ENCODE measurements at regions not wholly inside any gene's neighbourhood (a gene's known extent, or its start where the extent isn't known, plus 50 kb on each side); places are given as distances from the start of the nearest gene placed in this dataset.

GRCh38 chr1:68352202-68352601 lies 97.6 kb downstream of the RPE65 start:
- Histone ChIP-seq H3K79me2 (ENCODE audit: control insufficient read depth in 1 of 2, insufficient read depth in 2 of 2, low read length in 2 of 2) (no peaks in the 10 kb centered on the region), H3K4ac (replicated peaks; ENCODE audit: insufficient read length, low read depth, low read length) (no peak overlapping the region), H3K4me1 (replicated peaks in 1 of 4; ENCODE audit: control insufficient read depth in 3 of 4, insufficient read depth in 4 of 4, low read length in 3 of 4) (no peaks in the 10 kb centered on the region), H2AFZ (ENCODE audit: low read length) (no peak overlapping the region), H3K9me3 (ENCODE audit: insufficient read depth in 2 of 2, low read depth in 1 of 2, low read length in 1 of 2) (no peaks in the 10 kb centered on the region), H2AK5ac (ENCODE audit: low read depth, low read length) (no peak overlapping the region), H4K20me1 (replicated peaks in 1 of 2; ENCODE audit: control insufficient read depth in 1 of 2, insufficient read depth in 2 of 2, low read length in 2 of 2) (no peaks in the 10 kb centered on the region), H3K79me1 (ENCODE audit: low read depth, low read length) (no peaks in the 10 kb centered on the region), H2BK20ac (ENCODE audit: low read length) (no peak overlapping the region), H2BK12ac (ENCODE audit: low read depth, low read length) (no peak overlapping the region), H3K36me3 (ENCODE audit: control insufficient read depth in 2 of 4, insufficient read depth in 4 of 4, low read length in 3 of 4) (no peaks in the 10 kb centered on the region), H3K4me2 (ENCODE audit: insufficient read depth in 1 of 2, low read depth in 2 of 2, low read length in 2 of 2) (no peak overlapping the region), H2BK120ac (replicated peaks; ENCODE audit: low read depth, low read length) (no peak overlapping the region), H3K4me3 (ENCODE audit: extremely low read depth in 1 of 4, insufficient read depth in 2 of 4, low read depth in 3 of 4, low read length in 4 of 4) (no peak overlapping the region), H3K9ac (replicated peaks in 1 of 4; ENCODE audit: extremely low read depth in 1 of 4, low read depth in 3 of 4, low read length in 3 of 4) (no peak overlapping the region), H3K14ac (ENCODE audit: insufficient read length) (no peak overlapping the region), H3K18ac (ENCODE audit: extremely low read depth, low read length) (no peak overlapping the region), H2BK5ac (ENCODE audit: low read depth, low read length) (no peak overlapping the region), H4K5ac (ENCODE audit: insufficient read length, low read depth, low read length) (no peak overlapping the region), H4K91ac (replicated peaks; ENCODE audit: insufficient read length, low read length) (no peak overlapping the region), H3K27ac (ENCODE audit: low read depth, low read length) (no peak overlapping the region), H4K8ac (ENCODE audit: extremely low read depth, insufficient read depth, low read length) (no peak overlapping the region), H2BK15ac (ENCODE audit: low read length) (no peak overlapping the region), H3K27me3 (replicated peaks in 1 of 4; ENCODE audit: control insufficient read depth in 3 of 4, extremely low read depth in 1 of 4, insufficient read depth in 3 of 4, low read length in 3 of 4) (no peaks in the 10 kb centered on the region), H3K23ac (ENCODE audit: insufficient read length) (no peak overlapping the region), H3K23me2 (ENCODE audit: low read depth, low read length) (no peaks in the 10 kb centered on the region), H3K56ac (replicated peaks; ENCODE audit: insufficient read length, low read depth, low read length) (no peak overlapping the region)
- ChIA-PET POLR2A (ENCODE audit: partially characterized antibody) (no interaction called here), CTCF (ENCODE audit: partially characterized antibody) (interaction anchor here (1.0 to 6.6 kb wide), 4 partner anchors 9 to 234 kb away, joined by 3 to 66 read pairs (median 8); no protein-coding TSS in a partner anchor)
- FAIRE-seq (no peak), DNase-seq (ENCODE audit: low read depth in 1 of 2, low spot score in 2 of 2) (no peak)
- 49% methylated on average over 2 of the region's 2 CpGs; no CpG with 5 or more reads in 1 of the 2 experiments for WGBS, 2 experiments (ENCODE audit: extremely low coverage in 1 of 2, insufficient coverage in 1 of 2, insufficient read length in 1 of 2, insufficient replicate concordance in 2 of 2, low coverage in 1 of 2, low lambda C conversion rate in 2 of 2, missing lambda C conversion rate in 1 of 2)
- TF ChIP-seq RNF2 (IDR thresholded peaks at IDR 0.05; ENCODE audit: borderline replicate concordance, low read depth, low read length, missing control alignments, poor library complexity, severe bottlenecking), result no peak
